GM23338 (cell line): ENCODE measurements at regions not wholly inside any gene's neighbourhood (a gene's known extent, or its start where the extent isn't known, plus 50 kb on each side); places are given as distances from the start of the nearest gene placed in this dataset.

Experiments
- CREB1 ChIP-seq: fragments of 250-450 bp; sonication (Bioruptor Pico); IDR thresholded peaks from 2 replicates; pipeline ENCODE4 v1.5.0; 2020; ENCODE audit warnings: low read depth, mild to moderate bottlenecking, moderate library complexity
- EZH2 ChIP-seq: fragments of 200-600 bp; sonication (generic); IDR thresholded peaks from one replicate; pipeline ENCODE4 v1.8.0; 2017; ENCODE audit warnings: antibody characterized with exemption, mild to moderate bottlenecking, low read depth; ENCODE audit not compliant: unreplicated experiment
- EZH2phosphoT487 ChIP-seq: fragments of 200-600 bp; sonication (generic); IDR thresholded peaks from one replicate; pipeline ENCODE4 v1.8.1; 2018; ENCODE audit warnings: antibody characterized with exemption; ENCODE audit not compliant: unreplicated experiment
- JUNB ChIP-seq: IDR thresholded peaks from one replicate; pipeline ENCODE4 v1.6.1; 2016; ENCODE audit warnings: antibody characterized with exemption; ENCODE audit not compliant: unreplicated experiment
- NANOG ChIP-seq: IDR thresholded peaks from 2 replicates; pipeline ENCODE4 v1.6.1; 2016; ENCODE audit warnings: antibody characterized with exemption, borderline replicate concordance
- POLR2AphosphoS5 ChIP-seq: IDR thresholded peaks from 2 replicates; pipeline ENCODE4 v1.6.1; 2016; ENCODE audit warnings: antibody characterized with exemption, low read depth
- STAT1 ChIP-seq: IDR thresholded peaks from one replicate; pipeline ENCODE4 v1.6.1; 2016; ENCODE audit warnings: antibody characterized with exemption; ENCODE audit not compliant: unreplicated experiment
- ZNF114 ChIP-seq: fragments of 250-450 bp; sonication (Bioruptor Pico); IDR thresholded peaks from 2 replicates; pipeline ENCODE4 v1.5.0; 2020; ENCODE audit warnings: mild to moderate bottlenecking, moderate library complexity
- ZNF331 ChIP-seq: fragments of 250-450 bp; sonication (Bioruptor Pico); IDR thresholded peaks from 2 replicates; pipeline ENCODE4 v1.5.0; 2020; ENCODE audit warnings: low read depth, mild to moderate bottlenecking, moderate library complexity
- TF ChIP-seq, protein P1 (sequence below), 2 experiments: fragments of 200-600 bp in 1 of 2; sonication (generic) in 1 of 2; conservative IDR thresholded peaks; 2 replicates each; pipeline versions ENCODE4 v1.5.1 to v1.6.1; 2016 to 2017; ENCODE audit warnings: antibody characterized with exemption in 2 of 2, low read depth in 2 of 2, mild to moderate bottlenecking in 2 of 2, moderate library complexity in 1 of 2
- TF ChIP-seq, protein P2 (sequence below): IDR thresholded peaks from one replicate; pipeline ENCODE4 v1.6.1; 2018; ENCODE audit warnings: antibody characterized with exemption; ENCODE audit not compliant: unreplicated experiment
- TF ChIP-seq, protein P3 (sequence below): IDR thresholded peaks from 2 replicates; pipeline ENCODE4 v1.6.1; 2016; ENCODE audit warnings: antibody characterized with exemption
- TF ChIP-seq, protein P4 (sequence below): fragments of 250-450 bp; sonication (Bioruptor Pico); IDR thresholded peaks from 2 replicates; pipeline ENCODE4 v1.5.0; 2020; ENCODE audit warnings: mild to moderate bottlenecking, moderate library complexity

DNA sequence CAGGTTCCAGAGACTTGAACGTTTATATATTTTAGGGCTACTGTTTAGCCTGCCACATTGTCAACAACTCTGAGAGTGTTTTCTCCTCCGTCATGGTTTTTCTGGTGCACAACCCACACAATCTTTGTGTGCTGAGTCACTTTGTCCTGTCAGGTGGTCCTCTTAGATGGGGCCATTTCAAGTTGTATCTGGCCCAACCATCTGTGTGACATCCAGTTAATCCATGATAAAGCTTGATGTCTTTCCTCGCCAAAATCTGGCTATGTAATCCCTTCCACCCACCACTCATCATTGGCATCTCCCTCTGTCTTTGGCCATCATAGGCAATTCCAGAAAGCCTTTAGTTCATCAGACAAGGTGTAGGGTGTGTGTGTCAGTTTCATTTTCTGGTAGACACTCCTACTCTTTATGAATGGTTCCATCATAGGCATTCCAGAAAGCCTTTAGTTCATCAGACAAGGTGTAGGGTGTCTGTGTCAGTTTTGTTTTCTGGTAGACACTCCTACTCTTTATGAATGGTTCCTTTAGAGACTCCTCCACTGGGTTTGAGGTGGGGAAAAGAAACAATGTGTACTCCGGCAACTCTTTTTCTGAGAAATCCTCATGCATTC lies 282.0 kb upstream of the ACTBL2 start:
- TF ChIP-seq EZH2phosphoT487 (no peak), POLR2AphosphoS5 (no peak), EZH2 (no peak), STAT1 (no peak), CREB1 (CRISPR knock-in tag) (no peak), JUNB (no peak), ZNF114 (CRISPR knock-in tag) (no peak), NANOG (no peak), ZNF331 (CRISPR knock-in tag) (no peak)
- TF ChIP-seq, protein P1, sequence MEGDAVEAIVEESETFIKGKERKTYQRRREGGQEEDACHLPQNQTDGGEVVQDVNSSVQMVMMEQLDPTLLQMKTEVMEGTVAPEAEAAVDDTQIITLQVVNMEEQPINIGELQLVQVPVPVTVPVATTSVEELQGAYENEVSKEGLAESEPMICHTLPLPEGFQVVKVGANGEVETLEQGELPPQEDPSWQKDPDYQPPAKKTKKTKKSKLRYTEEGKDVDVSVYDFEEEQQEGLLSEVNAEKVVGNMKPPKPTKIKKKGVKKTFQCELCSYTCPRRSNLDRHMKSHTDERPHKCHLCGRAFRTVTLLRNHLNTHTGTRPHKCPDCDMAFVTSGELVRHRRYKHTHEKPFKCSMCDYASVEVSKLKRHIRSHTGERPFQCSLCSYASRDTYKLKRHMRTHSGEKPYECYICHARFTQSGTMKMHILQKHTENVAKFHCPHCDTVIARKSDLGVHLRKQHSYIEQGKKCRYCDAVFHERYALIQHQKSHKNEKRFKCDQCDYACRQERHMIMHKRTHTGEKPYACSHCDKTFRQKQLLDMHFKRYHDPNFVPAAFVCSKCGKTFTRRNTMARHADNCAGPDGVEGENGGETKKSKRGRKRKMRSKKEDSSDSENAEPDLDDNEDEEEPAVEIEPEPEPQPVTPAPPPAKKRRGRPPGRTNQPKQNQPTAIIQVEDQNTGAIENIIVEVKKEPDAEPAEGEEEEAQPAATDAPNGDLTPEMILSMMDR (conservative IDR thresholded peaks at IDR 0.05; ENCODE audit: low read depth in 2 of 2), result no peak
- TF ChIP-seq, protein P2, sequence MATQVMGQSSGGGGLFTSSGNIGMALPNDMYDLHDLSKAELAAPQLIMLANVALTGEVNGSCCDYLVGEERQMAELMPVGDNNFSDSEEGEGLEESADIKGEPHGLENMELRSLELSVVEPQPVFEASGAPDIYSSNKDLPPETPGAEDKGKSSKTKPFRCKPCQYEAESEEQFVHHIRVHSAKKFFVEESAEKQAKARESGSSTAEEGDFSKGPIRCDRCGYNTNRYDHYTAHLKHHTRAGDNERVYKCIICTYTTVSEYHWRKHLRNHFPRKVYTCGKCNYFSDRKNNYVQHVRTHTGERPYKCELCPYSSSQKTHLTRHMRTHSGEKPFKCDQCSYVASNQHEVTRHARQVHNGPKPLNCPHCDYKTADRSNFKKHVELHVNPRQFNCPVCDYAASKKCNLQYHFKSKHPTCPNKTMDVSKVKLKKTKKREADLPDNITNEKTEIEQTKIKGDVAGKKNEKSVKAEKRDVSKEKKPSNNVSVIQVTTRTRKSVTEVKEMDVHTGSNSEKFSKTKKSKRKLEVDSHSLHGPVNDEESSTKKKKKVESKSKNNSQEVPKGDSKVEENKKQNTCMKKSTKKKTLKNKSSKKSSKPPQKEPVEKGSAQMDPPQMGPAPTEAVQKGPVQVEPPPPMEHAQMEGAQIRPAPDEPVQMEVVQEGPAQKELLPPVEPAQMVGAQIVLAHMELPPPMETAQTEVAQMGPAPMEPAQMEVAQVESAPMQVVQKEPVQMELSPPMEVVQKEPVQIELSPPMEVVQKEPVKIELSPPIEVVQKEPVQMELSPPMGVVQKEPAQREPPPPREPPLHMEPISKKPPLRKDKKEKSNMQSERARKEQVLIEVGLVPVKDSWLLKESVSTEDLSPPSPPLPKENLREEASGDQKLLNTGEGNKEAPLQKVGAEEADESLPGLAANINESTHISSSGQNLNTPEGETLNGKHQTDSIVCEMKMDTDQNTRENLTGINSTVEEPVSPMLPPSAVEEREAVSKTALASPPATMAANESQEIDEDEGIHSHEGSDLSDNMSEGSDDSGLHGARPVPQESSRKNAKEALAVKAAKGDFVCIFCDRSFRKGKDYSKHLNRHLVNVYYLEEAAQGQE, result no peak
- TF ChIP-seq, protein P3, sequence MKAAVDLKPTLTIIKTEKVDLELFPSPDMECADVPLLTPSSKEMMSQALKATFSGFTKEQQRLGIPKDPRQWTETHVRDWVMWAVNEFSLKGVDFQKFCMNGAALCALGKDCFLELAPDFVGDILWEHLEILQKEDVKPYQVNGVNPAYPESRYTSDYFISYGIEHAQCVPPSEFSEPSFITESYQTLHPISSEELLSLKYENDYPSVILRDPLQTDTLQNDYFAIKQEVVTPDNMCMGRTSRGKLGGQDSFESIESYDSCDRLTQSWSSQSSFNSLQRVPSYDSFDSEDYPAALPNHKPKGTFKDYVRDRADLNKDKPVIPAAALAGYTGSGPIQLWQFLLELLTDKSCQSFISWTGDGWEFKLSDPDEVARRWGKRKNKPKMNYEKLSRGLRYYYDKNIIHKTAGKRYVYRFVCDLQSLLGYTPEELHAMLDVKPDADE, result no peak
- TF ChIP-seq, protein P4, sequence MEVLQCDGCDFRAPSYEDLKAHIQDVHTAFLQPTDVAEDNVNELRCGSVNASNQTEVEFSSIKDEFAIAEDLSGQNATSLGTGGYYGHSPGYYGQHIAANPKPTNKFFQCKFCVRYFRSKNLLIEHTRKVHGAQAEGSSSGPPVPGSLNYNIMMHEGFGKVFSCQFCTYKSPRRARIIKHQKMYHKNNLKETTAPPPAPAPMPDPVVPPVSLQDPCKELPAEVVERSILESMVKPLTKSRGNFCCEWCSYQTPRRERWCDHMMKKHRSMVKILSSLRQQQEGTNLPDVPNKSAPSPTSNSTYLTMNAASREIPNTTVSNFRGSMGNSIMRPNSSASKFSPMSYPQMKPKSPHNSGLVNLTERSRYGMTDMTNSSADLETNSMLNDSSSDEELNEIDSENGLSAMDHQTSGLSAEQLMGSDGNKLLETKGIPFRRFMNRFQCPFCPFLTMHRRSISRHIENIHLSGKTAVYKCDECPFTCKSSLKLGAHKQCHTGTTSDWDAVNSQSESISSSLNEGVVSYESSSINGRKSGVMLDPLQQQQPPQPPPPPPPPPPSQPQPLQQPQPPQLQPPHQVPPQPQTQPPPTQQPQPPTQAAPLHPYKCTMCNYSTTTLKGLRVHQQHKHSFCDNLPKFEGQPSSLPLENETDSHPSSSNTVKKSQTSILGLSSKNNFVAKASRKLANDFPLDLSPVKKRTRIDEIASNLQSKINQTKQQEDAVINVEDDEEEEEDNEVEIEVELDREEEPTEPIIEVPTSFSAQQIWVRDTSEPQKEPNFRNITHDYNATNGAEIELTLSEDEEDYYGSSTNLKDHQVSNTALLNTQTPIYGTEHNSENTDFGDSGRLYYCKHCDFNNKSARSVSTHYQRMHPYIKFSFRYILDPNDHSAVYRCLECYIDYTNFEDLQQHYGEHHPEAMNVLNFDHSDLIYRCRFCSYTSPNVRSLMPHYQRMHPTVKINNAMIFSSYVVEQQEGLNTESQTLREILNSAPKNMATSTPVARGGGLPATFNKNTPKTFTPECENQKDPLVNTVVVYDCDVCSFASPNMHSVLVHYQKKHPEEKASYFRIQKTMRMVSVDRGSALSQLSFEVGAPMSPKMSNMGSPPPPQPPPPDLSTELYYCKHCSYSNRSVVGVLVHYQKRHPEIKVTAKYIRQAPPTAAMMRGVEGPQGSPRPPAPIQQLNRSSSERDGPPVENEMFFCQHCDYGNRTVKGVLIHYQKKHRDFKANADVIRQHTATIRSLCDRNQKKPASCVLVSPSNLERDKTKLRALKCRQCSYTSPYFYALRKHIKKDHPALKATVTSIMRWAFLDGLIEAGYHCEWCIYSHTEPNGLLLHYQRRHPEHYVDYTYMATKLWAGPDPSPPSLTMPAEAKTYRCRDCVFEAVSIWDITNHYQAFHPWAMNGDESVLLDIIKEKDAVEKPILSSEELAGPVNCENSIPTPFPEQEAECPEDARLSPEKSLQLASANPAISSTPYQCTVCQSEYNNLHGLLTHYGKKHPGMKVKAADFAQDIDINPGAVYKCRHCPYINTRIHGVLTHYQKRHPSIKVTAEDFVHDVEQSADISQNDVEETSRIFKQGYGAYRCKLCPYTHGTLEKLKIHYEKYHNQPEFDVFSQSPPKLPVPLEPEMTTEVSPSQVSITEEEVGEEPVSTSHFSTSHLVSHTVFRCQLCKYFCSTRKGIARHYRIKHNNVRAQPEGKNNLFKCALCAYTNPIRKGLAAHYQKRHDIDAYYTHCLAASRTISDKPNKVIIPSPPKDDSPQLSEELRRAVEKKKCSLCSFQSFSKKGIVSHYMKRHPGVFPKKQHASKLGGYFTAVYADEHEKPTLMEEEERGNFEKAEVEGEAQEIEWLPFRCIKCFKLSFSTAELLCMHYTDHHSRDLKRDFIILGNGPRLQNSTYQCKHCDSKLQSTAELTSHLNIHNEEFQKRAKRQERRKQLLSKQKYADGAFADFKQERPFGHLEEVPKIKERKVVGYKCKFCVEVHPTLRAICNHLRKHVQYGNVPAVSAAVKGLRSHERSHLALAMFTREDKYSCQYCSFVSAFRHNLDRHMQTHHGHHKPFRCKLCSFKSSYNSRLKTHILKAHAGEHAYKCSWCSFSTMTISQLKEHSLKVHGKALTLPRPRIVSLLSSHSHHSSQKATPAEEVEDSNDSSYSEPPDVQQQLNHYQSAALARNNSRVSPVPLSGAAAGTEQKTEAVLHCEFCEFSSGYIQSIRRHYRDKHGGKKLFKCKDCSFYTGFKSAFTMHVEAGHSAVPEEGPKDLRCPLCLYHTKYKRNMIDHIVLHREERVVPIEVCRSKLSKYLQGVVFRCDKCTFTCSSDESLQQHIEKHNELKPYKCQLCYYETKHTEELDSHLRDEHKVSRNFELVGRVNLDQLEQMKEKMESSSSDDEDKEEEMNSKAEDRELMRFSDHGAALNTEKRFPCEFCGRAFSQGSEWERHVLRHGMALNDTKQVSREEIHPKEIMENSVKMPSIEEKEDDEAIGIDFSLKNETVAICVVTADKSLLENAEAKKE, result no peak
